ENCODE measurements at regions not wholly inside any gene's neighbourhood (a gene's known extent, or its start where the extent isn't known, plus 50 kb on each side); places are given as distances from the start of the nearest gene placed in this dataset.

- TF ChIP-seq EZH2phosphoT487 (IDR thresholded peaks at IDR 0.05; ENCODE audit: low read depth): no peak
- TF ChIP-seq CTCF (IDR thresholded peaks at IDR 0.05; ENCODE audit: low read depth, low read length): no peak
- Histone ChIP-seq H3K36me3 (replicated peaks; ENCODE audit: low read depth, low read length) (no peaks in the 10 kb centered on the region), H3K27me3 (ENCODE audit: low read depth, low read length) (no peaks in the 10 kb centered on the region), H3K27ac (ENCODE audit: low read length) (no peak overlapping the region), H3K4me1 (ENCODE audit: low read length) (no peaks in the 10 kb centered on the region), H3K9me3 (ENCODE audit: insufficient read depth, low read length) (no peaks in the 10 kb centered on the region), H4K20me1 (ENCODE audit: insufficient read depth, low read length) (no peaks in the 10 kb centered on the region), H3K4me3 (ENCODE audit: low read length) (no peak overlapping the region), H3K9ac (ENCODE audit: low read length) (no peak overlapping the region), H2AFZ (ENCODE audit: low read depth, low read length) (no peak overlapping the region), H3K79me2 (ENCODE audit: low read length) (no peaks in the 10 kb centered on the region), H3K4me2 (ENCODE audit: low read length) (no peak overlapping the region)
Observed at GRCh38 chr4:12534684-12535083, 949.5 kb downstream of the RAB28 start.

GRCh38 chr4:12519426-12519825 lies 964.7 kb downstream of the RAB28 start:
- H2AFZ ChIP-seq (ENCODE audit: low read depth, low read length): no peak overlapping the region
- no peaks in the 10 kb centered on the region for H3K27me3 ChIP-seq (ENCODE audit: low read depth, low read length)
- no peaks in the 10 kb centered on the region for H3K36me3 ChIP-seq (replicated peaks; ENCODE audit: low read depth, low read length)
- no peak for TF ChIP-seq CTCF (IDR thresholded peaks at IDR 0.05; ENCODE audit: low read depth, low read length)
- TF ChIP-seq EZH2phosphoT487 (IDR thresholded peaks at IDR 0.05; ENCODE audit: low read depth): no peak
- H3K4me1 ChIP-seq (ENCODE audit: low read length): no peaks in the 10 kb centered on the region
- H3K27ac ChIP-seq (ENCODE audit: low read length): no peak overlapping the region
- no peaks in the 10 kb centered on the region for H3K9me3 ChIP-seq (ENCODE audit: insufficient read depth, low read length)
- no peak overlapping the region for H3K4me2 ChIP-seq (ENCODE audit: low read length)
- no peaks in the 10 kb centered on the region for H3K79me2 ChIP-seq (ENCODE audit: low read length)
- H3K4me3 ChIP-seq (ENCODE audit: low read length): no peak overlapping the region
- H3K9ac ChIP-seq (ENCODE audit: low read length): no peak overlapping the region
- H4K20me1 ChIP-seq (ENCODE audit: insufficient read depth, low read length): no peaks in the 10 kb centered on the region

- H3K36me3 ChIP-seq (replicated peaks; ENCODE audit: low read depth, low read length): no peaks in the 10 kb centered on the region
- H3K27me3 ChIP-seq (ENCODE audit: low read depth, low read length): no peaks in the 10 kb centered on the region
- no peak for TF ChIP-seq CTCF (IDR thresholded peaks at IDR 0.05; ENCODE audit: low read depth, low read length)
- TF ChIP-seq EZH2phosphoT487 (IDR thresholded peaks at IDR 0.05; ENCODE audit: low read depth): no peak
- H4K20me1 ChIP-seq (ENCODE audit: insufficient read depth, low read length): no peaks in the 10 kb centered on the region
- H3K4me2 ChIP-seq (ENCODE audit: low read length): no peak overlapping the region
- no peaks in the 10 kb centered on the region for H3K4me1 ChIP-seq (ENCODE audit: low read length)
- H2AFZ ChIP-seq (ENCODE audit: low read depth, low read length): no peak overlapping the region
- H3K79me2 ChIP-seq (ENCODE audit: low read length): no peaks in the 10 kb centered on the region
- no peak overlapping the region for H3K9ac ChIP-seq (ENCODE audit: low read length)
- no peak overlapping the region for H3K27ac ChIP-seq (ENCODE audit: low read length)
- no peaks in the 10 kb centered on the region for H3K9me3 ChIP-seq (ENCODE audit: insufficient read depth, low read length)
- H3K4me3 ChIP-seq (ENCODE audit: low read length): no peak overlapping the region
Observed at GRCh38 chr4:12507868-12508481, 976.2 kb downstream of the RAB28 start.

- H2AFZ ChIP-seq (ENCODE audit: low read depth, low read length): no peak overlapping the region
- no peak overlapping the region for H3K27ac ChIP-seq (ENCODE audit: low read length)
- no peaks in the 10 kb centered on the region for H3K36me3 ChIP-seq (replicated peaks; ENCODE audit: low read depth, low read length)
- H3K79me2 ChIP-seq (ENCODE audit: low read length): no peaks in the 10 kb centered on the region
- H4K20me1 ChIP-seq (ENCODE audit: insufficient read depth, low read length): no peaks in the 10 kb centered on the region
- H3K4me3 ChIP-seq (ENCODE audit: low read length): no peak overlapping the region
- H3K9ac ChIP-seq (ENCODE audit: low read length): no peak overlapping the region
- no peak for TF ChIP-seq CTCF (IDR thresholded peaks at IDR 0.05; ENCODE audit: low read depth, low read length)
- TF ChIP-seq EZH2phosphoT487 (IDR thresholded peaks at IDR 0.05; ENCODE audit: low read depth): no peak
- H3K27me3 ChIP-seq (ENCODE audit: low read depth, low read length): no peaks in the 10 kb centered on the region
- no peak overlapping the region for H3K4me2 ChIP-seq (ENCODE audit: low read length)
- no peaks in the 10 kb centered on the region for H3K9me3 ChIP-seq (ENCODE audit: insufficient read depth, low read length)
- H3K4me1 ChIP-seq (ENCODE audit: low read length): no peaks in the 10 kb centered on the region
Observed at GRCh38 chr4:12500409-12500808, 983.7 kb downstream of the RAB28 start.
